Fibroblast of lung (primary cell): ENCODE measurements at regions not wholly inside any gene's neighbourhood (a gene's known extent, or its start where the extent isn't known, plus 50 kb on each side); places are given as distances from the start of the nearest gene placed in this dataset.

Experiments
- EZH2 ChIP-seq: IDR thresholded peaks from 2 replicates; pipeline ENCODE4 v1.5.1; 2012; ENCODE audit warnings: low read length, control low read depth, mild to moderate bottlenecking; ENCODE audit errors: missing control alignments
- TF ChIP-seq, protein P1 (sequence below), 2 donors: IDR thresholded peaks in 1 of 2; conservative IDR thresholded peaks in 1 of 2; 1 replicate in 1 of 2; 2 replicates in 1 of 2; pipeline ENCODE4 v1.5.1; 2011 to 2012; ENCODE audit warnings: low read length in 2 of 2, control low read depth in 1 of 2, inconsistent platforms in 1 of 2, low read depth in 1 of 2, mild to moderate bottlenecking in 1 of 2

DNA sequence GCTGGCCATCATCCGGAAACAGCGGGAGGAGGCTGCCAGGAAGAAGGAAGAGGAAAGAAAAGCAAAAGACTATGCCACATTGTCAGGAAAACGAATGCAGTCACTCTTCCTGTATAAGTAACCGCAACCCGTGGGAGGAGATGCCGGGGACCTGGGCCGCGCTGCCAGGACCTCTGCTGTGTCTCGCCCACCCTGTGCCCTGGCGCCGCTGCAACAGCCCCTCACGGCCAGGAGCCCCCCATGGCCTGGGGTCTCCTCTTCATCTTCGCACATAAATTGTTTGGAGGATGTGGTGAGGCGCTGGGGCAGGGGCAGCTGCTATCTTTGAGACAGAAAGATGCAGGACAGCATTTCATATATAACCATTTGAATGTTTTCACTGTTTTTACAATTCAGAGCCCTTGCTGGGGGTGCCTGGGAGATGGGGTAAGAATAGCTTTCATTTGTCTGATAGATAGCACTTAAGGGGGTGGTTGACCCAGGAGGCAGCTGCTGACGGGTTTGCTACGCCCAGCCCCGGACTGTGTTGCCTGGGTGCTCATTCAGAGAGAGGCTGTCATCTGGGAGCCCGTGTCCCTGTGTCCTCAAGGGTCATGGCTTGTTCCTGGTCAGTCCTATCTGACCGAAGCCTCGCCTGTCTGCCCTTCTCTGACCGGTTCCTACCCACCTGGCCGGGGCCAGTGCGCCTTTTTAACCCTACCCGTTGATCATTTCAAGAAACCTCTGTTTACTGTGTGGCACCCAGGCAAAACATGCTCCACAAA is 1067.7 kb upstream of the COX7C start:
- TF ChIP-seq, protein P1, sequence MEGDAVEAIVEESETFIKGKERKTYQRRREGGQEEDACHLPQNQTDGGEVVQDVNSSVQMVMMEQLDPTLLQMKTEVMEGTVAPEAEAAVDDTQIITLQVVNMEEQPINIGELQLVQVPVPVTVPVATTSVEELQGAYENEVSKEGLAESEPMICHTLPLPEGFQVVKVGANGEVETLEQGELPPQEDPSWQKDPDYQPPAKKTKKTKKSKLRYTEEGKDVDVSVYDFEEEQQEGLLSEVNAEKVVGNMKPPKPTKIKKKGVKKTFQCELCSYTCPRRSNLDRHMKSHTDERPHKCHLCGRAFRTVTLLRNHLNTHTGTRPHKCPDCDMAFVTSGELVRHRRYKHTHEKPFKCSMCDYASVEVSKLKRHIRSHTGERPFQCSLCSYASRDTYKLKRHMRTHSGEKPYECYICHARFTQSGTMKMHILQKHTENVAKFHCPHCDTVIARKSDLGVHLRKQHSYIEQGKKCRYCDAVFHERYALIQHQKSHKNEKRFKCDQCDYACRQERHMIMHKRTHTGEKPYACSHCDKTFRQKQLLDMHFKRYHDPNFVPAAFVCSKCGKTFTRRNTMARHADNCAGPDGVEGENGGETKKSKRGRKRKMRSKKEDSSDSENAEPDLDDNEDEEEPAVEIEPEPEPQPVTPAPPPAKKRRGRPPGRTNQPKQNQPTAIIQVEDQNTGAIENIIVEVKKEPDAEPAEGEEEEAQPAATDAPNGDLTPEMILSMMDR (conservative IDR thresholded peaks at IDR 0.05 in 1 of 2, IDR thresholded peaks at IDR 0.05 in 1 of 2; ENCODE audit: low read depth in 1 of 2, low read length in 2 of 2): no peak
- no peak for TF ChIP-seq EZH2
